GM19240 (cell line): ENCODE measurements at regions not wholly inside any gene's neighbourhood (a gene's known extent, or its start where the extent isn't known, plus 50 kb on each side); places are given as distances from the start of the nearest gene placed in this dataset.

ENCODE experiments used
- DNase-seq: peaks from one replicate; pipeline ENCODE4 v3.0.0; 2011; ENCODE audit warnings: low spot score; ENCODE audit not compliant: insufficient read length

GRCh38 chr1:81119319-81119718, 681.4 kb upstream of the ADGRL2 start:
- no peak for DNase-seq

- no peak for DNase-seq
These were observed 682.2 kb upstream of the ADGRL2 start for GRCh38 chr1:81118550-81118949.

- no peak for DNase-seq
These were observed 685.3 kb upstream of the ADGRL2 start for GRCh38 chr1:81115422-81115821.

- DNase-seq: no peak
These were observed 686.5 kb upstream of the ADGRL2 start for GRCh38 chr1:81114191-81114590.

GRCh38 chr1:81113688-81114087, 687.0 kb upstream of the ADGRL2 start:
- no peak for DNase-seq

GRCh38 chr1:81111818-81112217, 688.9 kb upstream of the ADGRL2 start:
- DNase-seq: no peak

GRCh38 chr1:81109038-81109437, 691.7 kb upstream of the ADGRL2 start:
- DNase-seq: no peak

GRCh38 chr1:81097860-81098259, 702.9 kb upstream of the ADGRL2 start:
- no peak for DNase-seq

- DNase-seq: no peak
These were observed 727.2 kb upstream of the ADGRL2 start for GRCh38 chr1:81073580-81073979.

GRCh38 chr1:81071969-81072753, 728.6 kb upstream of the ADGRL2 start:
- no peak for DNase-seq

- no peak for DNase-seq
These were observed 729.5 kb upstream of the ADGRL2 start for GRCh38 chr1:81071072-81071858.

- DNase-seq: no peak
These were observed 730.9 kb upstream of the ADGRL2 start for GRCh38 chr1:81069856-81070255.

- DNase-seq: no peak
These were observed 732.0 kb upstream of the ADGRL2 start for GRCh38 chr1:81068726-81069125.

GRCh38 chr1:81053826-81054225, 746.9 kb upstream of the ADGRL2 start:
- DNase-seq: no peak

- DNase-seq: no peak
These were observed 748.6 kb upstream of the ADGRL2 start for GRCh38 chr1:81052162-81052561.

GRCh38 chr1:81050390-81050789, 750.3 kb upstream of the ADGRL2 start:
- DNase-seq: no peak

GRCh38 chr1:81044708-81045107, 756.0 kb upstream of the ADGRL2 start:
- DNase-seq: no peak

GRCh38 chr1:81042225-81042624, 758.5 kb upstream of the ADGRL2 start:
- no peak for DNase-seq

- no peak for DNase-seq
These were observed 766.4 kb upstream of the ADGRL2 start for GRCh38 chr1:81034291-81034690.

GRCh38 chr1:81032973-81033425, 767.7 kb upstream of the ADGRL2 start:
- DNase-seq: no peak

- DNase-seq: no peak
These were observed 768.4 kb upstream of the ADGRL2 start for GRCh38 chr1:81032374-81032773.

- DNase-seq: no peak
These were observed 770.3 kb upstream of the ADGRL2 start for GRCh38 chr1:81030441-81030840.

GRCh38 chr1:81029266-81029665, 771.5 kb upstream of the ADGRL2 start:
- DNase-seq: no peak
